GM23338 (cell line): ENCODE measurements at regions not wholly inside any gene's neighbourhood (a gene's known extent, or its start where the extent isn't known, plus 50 kb on each side); places are given as distances from the start of the nearest gene placed in this dataset.

ENCODE experiments used
- ATAC-seq: fragments of 200-7000 bp; cut with Tn5 transposase; 3 replicates; pipeline ENCODE4 v1.9.1; 2020
- DNase-seq: peaks from one replicate; pipeline ENCODE4 v3.0.0-alpha.2; 2015; ENCODE audit warnings: low spot score
- H2AFZ ChIP-seq: fragments of 200-600 bp; sonication (generic); 2 replicates; pipeline ENCODE4 v1.8.0; 2016; ENCODE audit warnings: antibody characterized with exemption, mild to moderate bottlenecking, moderate library complexity
- H3F3A ChIP-seq: fragments of 200-600 bp; sonication (generic); replicated peaks from 2 replicates; pipeline ENCODE4 v1.8.0; 2017; ENCODE audit warnings: antibody characterized with exemption, mixed run types, low read depth
- H3K27ac ChIP-seq: fragments of 200-600 bp; sonication (generic); 2 replicates; pipeline ENCODE4 v1.6.1; 2016; ENCODE audit warnings: low read depth
- H3K27me3 ChIP-seq: fragments of 200-600 bp; sonication (generic); 2 replicates; pipeline ENCODE4 v1.8.0; 2016; ENCODE audit warnings: mild to moderate bottlenecking, mixed run types, moderate library complexity; ENCODE audit not compliant: insufficient read depth
- H3K36me3 ChIP-seq: fragments of 200-600 bp; sonication (generic); 2 replicates; pipeline ENCODE4 v1.8.0; 2016; ENCODE audit warnings: mild to moderate bottlenecking; ENCODE audit not compliant: insufficient read depth
- H3K4me1 ChIP-seq: fragments of 200-600 bp; sonication (generic); 2 replicates; pipeline ENCODE4 v1.8.0; 2016; ENCODE audit warnings: mild to moderate bottlenecking, moderate library complexity; ENCODE audit not compliant: insufficient read depth
- H3K4me2 ChIP-seq: fragments of 200-600 bp; sonication (generic); 2 replicates; pipeline ENCODE4 v1.7.1; 2017; ENCODE audit warnings: mixed run types
- H3K4me3 ChIP-seq: fragments of 200-600 bp; sonication (generic); 2 replicates; pipeline ENCODE4 v1.6.1; 2016; ENCODE audit warnings: mixed run types
- H3K79me2 ChIP-seq: fragments of 200-600 bp; sonication (generic); replicated peaks from 2 replicates; pipeline ENCODE4 v1.8.0; 2017; ENCODE audit warnings: mild to moderate bottlenecking; ENCODE audit not compliant: insufficient read depth
- H3K9me2 ChIP-seq: fragments of 200-600 bp; sonication (generic); 2 replicates; pipeline ENCODE4 v1.8.0; 2017; ENCODE audit not compliant: insufficient read depth
- H4K20me1 ChIP-seq: fragments of 200-600 bp; sonication (generic); replicated peaks from 2 replicates; pipeline ENCODE4 v1.8.0; 2017; ENCODE audit warnings: mild to moderate bottlenecking; ENCODE audit not compliant: insufficient read depth
- H3K27ac Mint-ChIP-seq: 2 replicates; pipeline ENCODE4 v1.8.0; 2020; ENCODE audit warnings: inconsistent platforms, mild to moderate bottlenecking, moderate library complexity, mixed read lengths
- H3K27me3 Mint-ChIP-seq: 3 replicates; pipeline ENCODE4 v1.8.0; 2022; ENCODE audit warnings: low read depth, mild to moderate bottlenecking, moderate library complexity, mixed read lengths, inconsistent platforms; ENCODE audit not compliant: insufficient read depth, poor library complexity
- H3K36me3 Mint-ChIP-seq: 3 replicates; pipeline ENCODE4 v1.8.0; 2021; ENCODE audit warnings: low read depth, mild to moderate bottlenecking, inconsistent platforms, moderate library complexity, mixed read lengths
- H3K4me1 Mint-ChIP-seq: 3 replicates; pipeline ENCODE4 v1.8.0; 2020; ENCODE audit warnings: mild to moderate bottlenecking, inconsistent platforms, mixed read lengths
- H3K4me3 Mint-ChIP-seq: 3 replicates; pipeline ENCODE4 v1.8.0; 2021; ENCODE audit warnings: moderate library complexity, mild to moderate bottlenecking, inconsistent platforms, mixed read lengths
- H3K9me3 Mint-ChIP-seq: 3 replicates; pipeline ENCODE4 v1.8.0; 2020; ENCODE audit warnings: moderate library complexity, mild to moderate bottlenecking, inconsistent platforms, mixed read lengths
- EZH2 ChIP-seq: fragments of 200-600 bp; sonication (generic); IDR thresholded peaks from one replicate; pipeline ENCODE4 v1.8.0; 2017; ENCODE audit warnings: antibody characterized with exemption, mild to moderate bottlenecking, low read depth; ENCODE audit not compliant: unreplicated experiment
- ZNF462 ChIP-seq: fragments of 250-450 bp; sonication (Bioruptor Pico); IDR thresholded peaks from 2 replicates; pipeline ENCODE4 v1.5.0; 2020; ENCODE audit warnings: mild to moderate bottlenecking, moderate library complexity
- TF ChIP-seq, protein P1 (sequence below): IDR thresholded peaks from 2 replicates; pipeline ENCODE4 v1.6.1; 2016; ENCODE audit warnings: antibody characterized with exemption

- TF ChIP-seq, protein P1, sequence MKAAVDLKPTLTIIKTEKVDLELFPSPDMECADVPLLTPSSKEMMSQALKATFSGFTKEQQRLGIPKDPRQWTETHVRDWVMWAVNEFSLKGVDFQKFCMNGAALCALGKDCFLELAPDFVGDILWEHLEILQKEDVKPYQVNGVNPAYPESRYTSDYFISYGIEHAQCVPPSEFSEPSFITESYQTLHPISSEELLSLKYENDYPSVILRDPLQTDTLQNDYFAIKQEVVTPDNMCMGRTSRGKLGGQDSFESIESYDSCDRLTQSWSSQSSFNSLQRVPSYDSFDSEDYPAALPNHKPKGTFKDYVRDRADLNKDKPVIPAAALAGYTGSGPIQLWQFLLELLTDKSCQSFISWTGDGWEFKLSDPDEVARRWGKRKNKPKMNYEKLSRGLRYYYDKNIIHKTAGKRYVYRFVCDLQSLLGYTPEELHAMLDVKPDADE, result no peak
- TF ChIP-seq EZH2 (no peak), ZNF462 (CRISPR knock-in tag) (no peak)
These were observed 311.6 kb upstream of the PRR16 start (continued) for GRCh38 chr5:120152472-120152871.

DNA sequence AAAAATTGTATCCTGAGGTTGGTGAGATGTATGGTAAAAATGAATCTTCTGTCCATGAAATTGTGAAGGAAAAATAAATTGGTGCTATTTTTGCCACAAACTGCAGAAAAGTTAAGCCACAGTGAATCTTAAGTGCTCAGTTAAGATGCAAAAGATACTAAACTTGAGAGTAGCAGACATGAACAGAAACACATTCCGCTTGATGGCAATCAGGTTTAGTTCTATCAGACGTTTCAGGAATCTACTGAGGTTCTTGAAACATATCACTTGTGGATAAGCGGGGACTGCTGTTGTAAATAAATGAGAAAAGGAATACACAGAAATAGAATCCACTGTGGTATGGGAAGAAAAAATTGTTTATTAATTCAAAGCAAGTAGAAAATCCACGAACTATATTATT lies 311.2 kb upstream of the PRR16 start:
- Histone ChIP-seq H4K20me1 (no peaks in the 10 kb centered on the region), H3K27ac (no peak overlapping the region), H2AFZ (no peak overlapping the region), H3K27me3 (no peaks in the 10 kb centered on the region), H3K4me1 (no peaks in the 10 kb centered on the region), H3F3A (no peaks in the 10 kb centered on the region), H3K79me2 (no peaks in the 10 kb centered on the region), H3K4me2 (no peak overlapping the region), H3K36me3 (no peaks in the 10 kb centered on the region), H3K9me2 (no peaks in the 10 kb centered on the region), H3K4me3 (no peak overlapping the region)
- H3K27ac Mint-ChIP-seq, result no peak overlapping the region
- no peak overlapping the region for H3K4me3 Mint-ChIP-seq
- H3K27me3 Mint-ChIP-seq, result no peaks in the 10 kb centered on the region
- ATAC-seq (no peak), DNase-seq (no peak)
- H3K9me3 Mint-ChIP-seq, result 0 out of 3 replicates have a peak, but pooled peaks cover 2% of the 10 kb centered on the region
- H3K36me3 Mint-ChIP-seq, result no peaks in the 10 kb centered on the region; the same call in 2 of the 3 replicates
- peaks cover 10% of the 10 kb centered on the region for H3K4me1 Mint-ChIP-seq
- no peak for TF ChIP-seq EZH2
